GM18858 (cell line): ENCODE measurements at regions not wholly inside any gene's neighbourhood (a gene's known extent, or its start where the extent isn't known, plus 50 kb on each side); places are given as distances from the start of the nearest gene placed in this dataset.
"Not testable (repeated sequence)": the region's sequence is repeated elsewhere in the genome, so short reads cannot be mapped to it uniquely, and the experiment has no call there.

Experiments
- ATAC-seq: cut with Tn5 transposase; IDR thresholded peaks from one replicate; pipeline ENCODE4 v1.9.1; 2021; ENCODE audit not compliant: unreplicated experiment

GRCh38 chr10:52597189-52597863 lies 175.3 kb downstream of the MBL2 start:
- no peak for ATAC-seq

- ATAC-seq: no peak
These were observed 173.6 kb downstream of the MBL2 start for GRCh38 chr10:52598936-52599335.

- ATAC-seq: no peak
These were observed 172.9 kb downstream of the MBL2 start for GRCh38 chr10:52599551-52600200.

- ATAC-seq: not testable (repeated sequence)
These were observed 168.5 kb downstream of the MBL2 start for GRCh38 chr10:52604131-52604530.

- no peak for ATAC-seq
These were observed 163.5 kb downstream of the MBL2 start for GRCh38 chr10:52609071-52609470.

- no peak for ATAC-seq
These were observed 162.9 kb downstream of the MBL2 start for GRCh38 chr10:52609626-52610240.

GRCh38 chr10:52615331-52615730 lies 157.3 kb downstream of the MBL2 start:
- no peak for ATAC-seq

- no peak for ATAC-seq
These were observed 156.7 kb downstream of the MBL2 start for GRCh38 chr10:52615756-52616394.

GRCh38 chr10:52616395-52616764 lies 156.2 kb downstream of the MBL2 start:
- no peak for ATAC-seq

GRCh38 chr10:52617346-52617745 lies 155.2 kb downstream of the MBL2 start:
- no peak for ATAC-seq

GRCh38 chr10:52619052-52619451 lies 153.5 kb downstream of the MBL2 start:
- no peak for ATAC-seq

GRCh38 chr10:52621635-52622079 lies 150.9 kb downstream of the MBL2 start:
- ATAC-seq: no peak

GRCh38 chr10:52623761-52624160 lies 148.8 kb downstream of the MBL2 start:
- no peak for ATAC-seq

- no peak for ATAC-seq
These were observed 145.3 kb downstream of the MBL2 start for GRCh38 chr10:52627279-52627678.

GRCh38 chr10:52631146-52631545 lies 141.4 kb downstream of the MBL2 start:
- no peak for ATAC-seq

- ATAC-seq: no peak
These were observed 140.9 kb downstream of the MBL2 start for GRCh38 chr10:52631648-52632047.

- ATAC-seq: no peak
These were observed 140.0 kb downstream of the MBL2 start for GRCh38 chr10:52632591-52632990.

GRCh38 chr10:52633266-52633665 lies 139.3 kb downstream of the MBL2 start:
- ATAC-seq: no peak

- no peak for ATAC-seq
These were observed 136.9 kb downstream of the MBL2 start for GRCh38 chr10:52635651-52636050.

GRCh38 chr10:52636874-52637273 lies 135.7 kb downstream of the MBL2 start:
- no peak for ATAC-seq

- no peak for ATAC-seq
These were observed 135.0 kb downstream of the MBL2 start for GRCh38 chr10:52637592-52637991.

GRCh38 chr10:52639652-52640051 lies 132.9 kb downstream of the MBL2 start:
- ATAC-seq: no peak
